H9 (cell line): ENCODE measurements at regions not wholly inside any gene's neighbourhood (a gene's known extent, or its start where the extent isn't known, plus 50 kb on each side); places are given as distances from the start of the nearest gene placed in this dataset.

Experiments used
- DNase-seq: peaks from one replicate; pipeline ENCODE4 v3.0.0-alpha.2; 2017
- H2AFZ ChIP-seq: one replicate; pipeline ENCODE4 v1.6.1; 2013; ENCODE audit warnings: mild to moderate bottlenecking, low read length, control low read depth, moderate library complexity
- H2AK5ac ChIP-seq: 2 replicates; pipeline ENCODE4 v1.6.1; 2013; ENCODE audit warnings: low read length, control low read depth, mixed read lengths; ENCODE audit not compliant: insufficient read length
- H2BK120ac ChIP-seq: one replicate; pipeline ENCODE4 v1.6.1; 2013; ENCODE audit warnings: low read depth, mild to moderate bottlenecking, low read length, control low read depth, inconsistent platforms; ENCODE audit not compliant: poor library complexity, severe bottlenecking
- H2BK12ac ChIP-seq: 2 replicates; pipeline ENCODE4 v1.6.1; 2013; ENCODE audit warnings: low read length, control low read depth, mixed read lengths, low read depth; ENCODE audit not compliant: insufficient read length
- H2BK15ac ChIP-seq: 2 replicates; pipeline ENCODE4 v1.6.1; 2013; ENCODE audit warnings: low read depth, low read length, control low read depth
- H2BK20ac ChIP-seq: one replicate; pipeline ENCODE4 v1.6.1; 2013; ENCODE audit warnings: low read depth, mild to moderate bottlenecking, low read length, control low read depth, inconsistent platforms; ENCODE audit not compliant: poor library complexity, severe bottlenecking
- H2BK5ac ChIP-seq: 2 replicates; pipeline ENCODE4 v1.6.1; 2013; ENCODE audit warnings: low read length, control low read depth, mixed read lengths; ENCODE audit not compliant: insufficient read length
- H3K14ac ChIP-seq: 2 replicates; pipeline ENCODE4 v1.6.1; 2013; ENCODE audit warnings: low read length, control low read depth; ENCODE audit not compliant: insufficient read depth
- H3K18ac ChIP-seq: 2 replicates; pipeline ENCODE4 v1.6.1; 2013; ENCODE audit warnings: low read depth, mild to moderate bottlenecking, mixed read lengths, low read length, control low read depth; ENCODE audit not compliant: insufficient read length
- H3K23ac ChIP-seq: 2 replicates; pipeline ENCODE4 v1.6.1; 2013; ENCODE audit warnings: low read length, control low read depth, mixed read lengths, low read depth; ENCODE audit not compliant: insufficient read length
- H3K23me2 ChIP-seq: 2 replicates; pipeline ENCODE4 v1.6.1; 2013; ENCODE audit warnings: low read depth, mild to moderate bottlenecking, mixed read lengths, low read length, control low read depth; ENCODE audit not compliant: insufficient read length, poor library complexity, severe bottlenecking
- H3K27ac ChIP-seq: 2 replicates; pipeline ENCODE4 v1.5.1; 2013; ENCODE audit warnings: low read length, control low read depth, mixed read lengths, low read depth; ENCODE audit not compliant: insufficient read length
- H3K27me3 ChIP-seq: 2 replicates; pipeline ENCODE4 v1.6.1; 2013; ENCODE audit warnings: low read length, control low read depth, inconsistent platforms; ENCODE audit not compliant: insufficient read depth
- H3K4ac ChIP-seq: 2 replicates; pipeline ENCODE4 v1.6.1; 2013; ENCODE audit warnings: low read depth, mild to moderate bottlenecking, control low read depth, inconsistent platforms, low read length, moderate library complexity
- H3K4me1 ChIP-seq: 2 replicates; pipeline ENCODE4 v1.6.1; 2013; ENCODE audit warnings: low read length, control low read depth, inconsistent platforms; ENCODE audit not compliant: insufficient read depth
- H3K4me2 ChIP-seq: 2 replicates; pipeline ENCODE4 v1.6.1; 2013; ENCODE audit warnings: low read length, control low read depth, mixed read lengths; ENCODE audit not compliant: insufficient read length, insufficient read depth
- H3K56ac ChIP-seq: 2 replicates; pipeline ENCODE4 v1.6.1; 2013; ENCODE audit warnings: low read depth, mild to moderate bottlenecking, mixed read lengths, low read length, control low read depth; ENCODE audit not compliant: insufficient read length
- H3K79me1 ChIP-seq: 2 replicates; pipeline ENCODE4 v1.6.1; 2013; ENCODE audit warnings: low read depth, mild to moderate bottlenecking, moderate library complexity, low read length, control low read depth, inconsistent platforms; ENCODE audit not compliant: insufficient read depth, poor library complexity, severe bottlenecking
- H3K79me2 ChIP-seq: 2 replicates; pipeline ENCODE4 v1.6.1; 2013; ENCODE audit warnings: low read length, control low read depth, inconsistent platforms; ENCODE audit not compliant: insufficient read depth
- H3K9ac ChIP-seq: 2 replicates; pipeline ENCODE4 v1.6.1; 2013; ENCODE audit warnings: low read length, control low read depth, mixed read lengths; ENCODE audit not compliant: insufficient read length; ENCODE audit errors: extremely low read depth
- H3K9me3 ChIP-seq: one replicate; pipeline ENCODE4 v1.6.1; 2013; ENCODE audit warnings: low read depth, low read length, inconsistent platforms; ENCODE audit not compliant: control insufficient read depth
- H3T11ph ChIP-seq: one replicate; pipeline ENCODE4 v1.6.1; 2013; ENCODE audit warnings: mild to moderate bottlenecking, low read length, control low read depth, inconsistent platforms
- H4K20me1 ChIP-seq: one replicate; pipeline ENCODE4 v1.6.1; 2013; ENCODE audit not compliant: control insufficient read depth, insufficient read length, insufficient read depth
- H4K5ac ChIP-seq: 2 replicates; pipeline ENCODE4 v1.6.1; 2013; ENCODE audit warnings: low read depth, mild to moderate bottlenecking, mixed read lengths, low read length, control low read depth; ENCODE audit not compliant: insufficient read length
- H4K8ac ChIP-seq: replicated peaks from 2 replicates; pipeline ENCODE4 v1.6.1; 2013; ENCODE audit warnings: low read length, control low read depth, mixed read lengths, low read depth; ENCODE audit not compliant: insufficient read length
- H4K91ac ChIP-seq: 2 replicates; pipeline ENCODE4 v1.6.1; 2013; ENCODE audit warnings: low read depth, mild to moderate bottlenecking, moderate library complexity, mixed read lengths, low read length, control low read depth; ENCODE audit not compliant: insufficient read length
- H3K27ac Mint-ChIP-seq, 3 experiments: 2 replicates in 2 of 3; 3 replicates in 1 of 3; pipeline ENCODE4 v1.8.0; 2020 to 2021; ENCODE audit warnings: mixed read lengths in 3 of 3, mild to moderate bottlenecking in 1 of 3, moderate library complexity in 1 of 3
- H3K27me3 Mint-ChIP-seq: 2 replicates; pipeline ENCODE4 v1.8.0; 2021; ENCODE audit warnings: low read depth, mild to moderate bottlenecking, moderate library complexity, mixed read lengths
- H3K36me3 Mint-ChIP-seq, 3 experiments: 2 replicates in 2 of 3; 3 replicates in 1 of 3; pipeline ENCODE4 v1.8.0; 2020 to 2021; ENCODE audit warnings: low read depth in 3 of 3, mixed read lengths in 3 of 3; ENCODE audit not compliant: insufficient read depth in 1 of 3
- H3K4me1 Mint-ChIP-seq, 2 experiments: 2 replicates each; pipeline ENCODE4 v1.8.0; 2020; ENCODE audit warnings: mixed read lengths in 2 of 2
- H3K4me3 Mint-ChIP-seq, 2 experiments: 2 replicates in 1 of 2; 3 replicates in 1 of 2; pipeline ENCODE4 v1.8.0; 2020 to 2021; ENCODE audit warnings: mild to moderate bottlenecking in 2 of 2, mixed read lengths in 2 of 2, moderate library complexity in 1 of 2
- H3K9me3 Mint-ChIP-seq, 2 experiments: 2 replicates in 1 of 2; 3 replicates in 1 of 2; pipeline ENCODE4 v1.8.0; 2020; ENCODE audit warnings: mild to moderate bottlenecking in 2 of 2, mixed read lengths in 2 of 2, moderate library complexity in 1 of 2
- CTCF ChIP-seq: fragments of 200-600 bp; sonication (generic); conservative IDR thresholded peaks from 3 replicates; pipeline ENCODE4 v1.8.0; 2021; ENCODE audit warnings: antibody characterized with exemption, mild to moderate bottlenecking
- WGBS: extraction: QIAGEN DNeasy Blood & Tissue Kit; methylation state at CpG from one replicate; pipeline ENCODE4 v1.1.7; 2013; ENCODE audit warnings: missing lambda C conversion rate, low lambda C conversion rate, mixed read lengths; ENCODE audit not compliant: insufficient read length; ENCODE audit errors: extremely low coverage; 5-methylcytosine and 5-hydroxymethylcytosine counted together

GRCh38 chr7:94298943-94299342 lies 95.8 kb upstream of the COL1A2 start:
- no CpG with 5 or more reads among the region's 3 CpGs for WGBS
- Mint-ChIP-seq H3K4me3 (no peak overlapping the region), H3K9me3 (no peaks in the 10 kb centered on the region), H3K4me1 (peaks cover 32 to 33% of the 10 kb centered on the region in 2 experiments), H3K36me3 (no peaks in the 10 kb centered on the region), H3K27ac (no peak overlapping the region), H3K27me3 (no peaks in the 10 kb centered on the region)
- no peaks in the 10 kb centered on the region for H4K20me1 ChIP-seq
- H4K5ac ChIP-seq = no peak overlapping the region
- H2BK12ac ChIP-seq = no peak overlapping the region
- H4K91ac ChIP-seq = no peak overlapping the region
- no peak overlapping the region for H3K14ac ChIP-seq
- DNase-seq = no peak
- H2AK5ac ChIP-seq = no peak overlapping the region
- H3K23ac ChIP-seq = no peak overlapping the region
- H3K56ac ChIP-seq = no peak overlapping the region
- no peaks in the 10 kb centered on the region for H3K79me1 ChIP-seq
- no peaks in the 10 kb centered on the region for H3K79me2 ChIP-seq
- H3K9me3 ChIP-seq = no peaks in the 10 kb centered on the region
- H3K9ac ChIP-seq = no peak overlapping the region
- H3K4ac ChIP-seq = no peak overlapping the region
- H3K27ac ChIP-seq = no peak overlapping the region
- H3K4me1 ChIP-seq = peaks cover 9% of the 10 kb centered on the region; the same call in 1 of the 2 replicates
- H2BK15ac ChIP-seq = no peak overlapping the region
- no peak overlapping the region for H4K8ac ChIP-seq
- no peak overlapping the region for H2AFZ ChIP-seq
- H3K18ac ChIP-seq = no peak overlapping the region
- no peak overlapping the region for H2BK5ac ChIP-seq
- H3K27me3 ChIP-seq = no peaks in the 10 kb centered on the region
- no peak for TF ChIP-seq CTCF
- H3T11ph ChIP-seq = no peak overlapping the region
- no peak overlapping the region for H2BK20ac ChIP-seq
- H3K23me2 ChIP-seq = no peaks in the 10 kb centered on the region
- no peak overlapping the region for H3K4me2 ChIP-seq
- H2BK120ac ChIP-seq = no peak overlapping the region
